Gastroesophageal sphincter (tissue), 3 donors: ENCODE measurements at regions not wholly inside any gene's neighbourhood (a gene's known extent, or its start where the extent isn't known, plus 50 kb on each side); places are given as distances from the start of the nearest gene placed in this dataset.

Experiments
- EP300 ChIP-seq: sonication (generic); formaldehyde crosslinking; IDR thresholded peaks from one replicate; pipeline ENCODE4 v1.6.1; 2017; ENCODE audit warnings: antibody characterized with exemption, mild to moderate bottlenecking
- POLR2A ChIP-seq, 2 donors: fragments of 450-650 bp; IDR thresholded peaks; one replicate each; pipeline ENCODE4 v1.6.1; 2017; ENCODE audit warnings: antibody characterized with exemption in 2 of 2, mild to moderate bottlenecking in 2 of 2, moderate library complexity in 1 of 2
- TF ChIP-seq, protein P1 (sequence below), 4 experiments: fragments of 200-600 bp in 2 of 4; fragments of 450-650 bp in 2 of 4; sonication (generic) in 1 of 4; IDR thresholded peaks; one replicate each; pipeline ENCODE4 v1.5.1; 2017 to 2019; ENCODE audit warnings: antibody characterized with exemption in 4 of 4, mild to moderate bottlenecking in 2 of 4, moderate library complexity in 2 of 4

GRCh38 chr10:4541292-4541691, 284.7 kb upstream of the AKR1E2 start:
- no peak for TF ChIP-seq EP300
- TF ChIP-seq POLR2A (IDR thresholded peaks at IDR 0.05) = no peak
- TF ChIP-seq, protein P1, sequence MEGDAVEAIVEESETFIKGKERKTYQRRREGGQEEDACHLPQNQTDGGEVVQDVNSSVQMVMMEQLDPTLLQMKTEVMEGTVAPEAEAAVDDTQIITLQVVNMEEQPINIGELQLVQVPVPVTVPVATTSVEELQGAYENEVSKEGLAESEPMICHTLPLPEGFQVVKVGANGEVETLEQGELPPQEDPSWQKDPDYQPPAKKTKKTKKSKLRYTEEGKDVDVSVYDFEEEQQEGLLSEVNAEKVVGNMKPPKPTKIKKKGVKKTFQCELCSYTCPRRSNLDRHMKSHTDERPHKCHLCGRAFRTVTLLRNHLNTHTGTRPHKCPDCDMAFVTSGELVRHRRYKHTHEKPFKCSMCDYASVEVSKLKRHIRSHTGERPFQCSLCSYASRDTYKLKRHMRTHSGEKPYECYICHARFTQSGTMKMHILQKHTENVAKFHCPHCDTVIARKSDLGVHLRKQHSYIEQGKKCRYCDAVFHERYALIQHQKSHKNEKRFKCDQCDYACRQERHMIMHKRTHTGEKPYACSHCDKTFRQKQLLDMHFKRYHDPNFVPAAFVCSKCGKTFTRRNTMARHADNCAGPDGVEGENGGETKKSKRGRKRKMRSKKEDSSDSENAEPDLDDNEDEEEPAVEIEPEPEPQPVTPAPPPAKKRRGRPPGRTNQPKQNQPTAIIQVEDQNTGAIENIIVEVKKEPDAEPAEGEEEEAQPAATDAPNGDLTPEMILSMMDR (IDR thresholded peaks at IDR 0.05) = no peak
